ENCODE measurements at regions not wholly inside any gene's neighbourhood (a gene's known extent, or its start where the extent isn't known, plus 50 kb on each side); places are given as distances from the start of the nearest gene placed in this dataset.

DNA sequence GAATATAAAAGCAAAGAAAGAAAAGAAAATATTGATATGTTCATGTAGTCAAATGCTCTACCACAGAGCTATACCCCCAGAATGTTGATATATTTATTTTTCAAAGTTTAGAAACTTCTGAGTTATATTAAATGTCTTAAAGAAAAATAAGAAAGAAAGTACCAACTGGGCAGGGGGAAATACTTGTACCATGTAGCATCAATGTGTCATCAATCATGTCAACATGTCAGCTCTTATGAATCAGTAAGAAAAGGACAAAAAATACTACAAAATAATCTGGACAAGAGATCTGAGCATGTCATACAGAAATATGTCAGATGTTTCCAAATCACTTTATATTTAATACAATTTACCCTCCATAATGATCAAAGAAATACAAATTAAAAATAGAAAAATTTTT, 595.1 kb upstream of the ATP2B1 start:
- H3K36me3 ChIP-seq (ENCODE audit: insufficient read depth) = no peaks in the 10 kb centered on the region
- DNase-seq (ENCODE audit: extremely low spot score) = no peak
- no peak overlapping the region for H3K4me3 ChIP-seq (ENCODE audit: low read depth, low read length)
- no peaks in the 10 kb centered on the region for H3K4me1 ChIP-seq (ENCODE audit: insufficient read depth)
- no peak overlapping the region for H3K27ac ChIP-seq (ENCODE audit: low read depth)

DNA sequence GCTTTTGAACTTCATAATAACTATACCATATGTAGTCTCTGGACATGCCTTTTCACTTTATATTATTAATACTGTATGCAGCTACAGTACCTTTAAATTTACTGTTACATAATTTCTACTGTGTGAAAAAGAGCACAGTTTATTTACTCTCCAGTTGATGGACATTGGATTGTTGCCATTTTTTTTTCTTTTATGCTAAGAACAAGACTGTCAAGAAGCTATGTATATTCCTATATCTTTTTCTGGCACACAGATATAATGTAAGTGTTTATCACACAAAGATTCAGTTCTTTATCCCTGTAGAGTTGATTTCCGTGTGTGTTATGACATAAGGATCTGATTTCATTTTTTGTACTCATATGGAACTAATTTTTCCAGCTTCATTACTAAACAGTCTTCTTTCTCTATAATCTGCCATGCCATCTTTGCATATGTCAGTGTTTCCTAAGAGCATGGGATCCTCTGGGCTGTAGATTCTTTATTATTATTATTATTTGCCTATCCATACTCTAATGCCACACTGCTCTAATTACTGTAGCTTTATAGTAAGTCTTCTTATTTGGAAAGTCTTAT, 593.0 kb upstream of the ATP2B1 start:
- Histone ChIP-seq H3K4me1 (ENCODE audit: insufficient read depth) (no peaks in the 10 kb centered on the region), H3K36me3 (ENCODE audit: insufficient read depth) (no peaks in the 10 kb centered on the region), H3K4me3 (ENCODE audit: low read depth, low read length) (no peak overlapping the region), H3K27ac (ENCODE audit: low read depth) (no peak overlapping the region)
- DNase-seq (ENCODE audit: extremely low spot score) = no peak
- WGBS = 85% methylated on average over 1 of the region's 1 CpG

DNA sequence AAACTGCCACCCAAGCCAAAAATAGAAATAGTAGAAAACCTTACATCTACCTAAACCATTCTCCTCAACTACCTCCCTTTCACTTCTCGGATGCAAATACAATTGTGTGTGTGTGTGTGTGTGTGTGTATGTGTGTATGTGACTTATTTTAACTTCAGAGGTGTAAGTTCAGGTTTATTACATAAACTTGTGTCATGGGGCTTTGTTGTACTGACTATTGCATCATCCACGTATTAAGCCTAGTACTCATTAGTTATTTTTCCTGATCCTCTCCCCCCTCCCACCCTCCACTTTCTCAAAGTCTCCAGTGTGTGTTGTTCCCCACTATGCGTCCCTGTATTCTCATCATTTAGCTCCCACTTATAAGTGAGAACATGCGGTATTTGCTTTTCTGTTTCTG, 592.5 kb upstream of the ATP2B1 start:
- WGBS = 93% methylated on average over 4 of the region's 4 CpGs
- Histone ChIP-seq H3K4me3 (ENCODE audit: low read depth, low read length) (no peak overlapping the region), H3K36me3 (ENCODE audit: insufficient read depth) (no peaks in the 10 kb centered on the region)

DNA sequence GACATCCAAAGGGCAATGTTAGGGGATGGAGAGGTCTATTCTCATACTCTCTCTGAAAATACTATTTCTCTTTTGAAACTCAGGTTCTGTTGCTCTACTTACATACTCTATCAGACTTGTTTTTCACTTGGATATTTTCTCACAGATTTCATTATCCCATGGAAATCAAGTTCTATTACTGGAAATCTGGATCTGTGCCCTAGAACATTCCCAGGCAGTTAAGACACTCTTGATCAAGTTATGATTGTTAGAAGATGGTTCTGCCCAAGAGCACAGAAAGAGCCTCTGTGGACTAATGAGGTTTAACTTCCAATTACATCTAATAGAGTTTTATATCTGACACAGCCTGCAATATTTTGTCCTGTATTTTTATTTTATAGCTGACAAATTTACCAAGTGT, 591.0 kb upstream of the ATP2B1 start:
- H3K27ac ChIP-seq (ENCODE audit: low read depth) = no peak overlapping the region
- no peaks in the 10 kb centered on the region for H3K4me1 ChIP-seq (ENCODE audit: insufficient read depth)
- DNase-seq (ENCODE audit: extremely low spot score) = no peak
- H3K36me3 ChIP-seq (ENCODE audit: insufficient read depth) = no peaks in the 10 kb centered on the region
- H3K4me3 ChIP-seq (ENCODE audit: low read depth, low read length) = no peak overlapping the region

More for the DNA sequence above, 592.5 kb upstream of the ATP2B1 start:
- no peak for DNase-seq (ENCODE audit: extremely low spot score)
- no peaks in the 10 kb centered on the region for H3K4me1 ChIP-seq (ENCODE audit: insufficient read depth)
- no peak overlapping the region for H3K27ac ChIP-seq (ENCODE audit: low read depth)

DNA sequence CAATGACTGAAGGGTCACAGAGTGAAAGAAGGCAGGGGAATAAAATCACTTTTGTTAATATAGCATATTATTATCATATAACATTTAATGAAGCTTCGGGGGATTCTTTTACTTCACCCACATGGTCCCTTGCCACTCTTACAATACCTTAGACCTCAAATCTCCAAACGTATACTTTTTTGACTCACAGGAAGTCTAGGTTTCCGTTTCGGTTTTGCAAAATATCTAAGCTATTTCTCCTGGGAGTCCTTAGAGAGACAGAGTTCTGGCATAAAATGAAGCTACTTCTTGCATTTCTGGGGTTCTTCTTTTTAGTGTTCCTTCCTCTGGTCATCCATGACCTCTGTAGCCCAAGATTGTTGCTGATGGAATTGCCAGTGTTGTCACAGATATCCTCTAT, 590.5 kb upstream of the ATP2B1 start:
- H3K36me3 ChIP-seq (ENCODE audit: insufficient read depth) = no peaks in the 10 kb centered on the region
- H3K27ac ChIP-seq (ENCODE audit: low read depth) = no peak overlapping the region
- no peak overlapping the region for H3K4me3 ChIP-seq (ENCODE audit: low read depth, low read length)
- H3K4me1 ChIP-seq (ENCODE audit: insufficient read depth) = no peaks in the 10 kb centered on the region
- DNase-seq (ENCODE audit: extremely low spot score) = no peak
- 68% methylated on average over 4 of the region's 4 CpGs for WGBS

DNA sequence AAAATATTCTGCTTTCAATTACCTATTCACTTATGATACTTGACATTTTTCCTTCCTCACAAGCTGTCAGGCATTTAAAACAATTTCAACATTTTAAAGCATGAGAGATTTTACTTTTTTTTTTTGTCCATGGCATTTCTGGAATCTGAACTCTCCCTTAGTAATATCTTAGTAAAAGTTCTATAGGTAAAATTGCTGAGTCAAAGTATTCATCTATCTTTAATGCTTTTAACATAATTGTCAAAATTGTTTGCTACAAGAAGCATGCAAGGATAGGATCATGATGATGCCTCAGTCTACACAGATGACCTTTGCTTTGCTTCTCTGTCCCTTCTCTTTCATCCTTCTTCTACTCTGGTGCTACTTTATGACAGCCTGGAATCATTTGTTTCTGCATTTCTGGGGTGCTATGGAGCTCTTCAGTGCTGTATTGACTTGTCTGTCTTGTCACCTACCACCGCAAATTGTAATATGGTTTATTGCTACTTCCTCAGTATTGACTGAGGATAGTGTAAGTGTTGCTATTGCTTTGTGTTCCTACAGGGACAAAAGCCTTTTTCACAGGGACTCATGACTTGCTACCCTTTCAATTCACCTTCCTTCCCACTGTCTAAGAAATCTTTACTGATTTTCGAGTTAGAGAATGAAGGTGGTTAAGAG, 589.8 kb upstream of the ATP2B1 start:
- no peak overlapping the region for H3K27ac ChIP-seq (ENCODE audit: low read depth)
- WGBS = 88% methylated on average over 2 of the region's 2 CpGs

DNA sequence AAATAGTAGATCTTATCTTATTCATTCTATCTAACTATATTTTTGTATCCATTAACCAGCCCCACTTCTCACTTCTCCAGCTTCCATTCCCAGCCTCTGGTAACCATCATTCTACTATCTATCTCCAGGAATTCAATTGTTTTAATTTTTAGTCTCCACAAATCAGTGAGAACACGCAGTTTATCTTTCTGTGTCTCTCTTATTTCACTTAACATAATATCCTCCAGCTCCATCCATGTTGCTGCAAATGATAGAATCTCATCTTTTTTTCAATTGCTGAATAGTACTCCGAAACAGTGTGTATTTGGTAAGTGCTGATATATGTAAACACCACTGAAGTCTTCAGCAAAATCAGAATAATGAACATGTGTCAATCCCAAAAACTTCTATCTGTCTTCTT, 587.2 kb upstream of the ATP2B1 start:
- 95% methylated on average over 2 of the region's 2 CpGs for WGBS
- no peak overlapping the region for H3K4me3 ChIP-seq (ENCODE audit: low read depth, low read length)

More for the DNA sequence above, 589.8 kb upstream of the ATP2B1 start:
- Histone ChIP-seq H3K36me3 (ENCODE audit: insufficient read depth) (no peaks in the 10 kb centered on the region), H3K4me1 (ENCODE audit: insufficient read depth) (no peaks in the 10 kb centered on the region), H3K4me3 (ENCODE audit: low read depth, low read length) (no peak overlapping the region)
- no peak for DNase-seq (ENCODE audit: extremely low spot score)

DNA sequence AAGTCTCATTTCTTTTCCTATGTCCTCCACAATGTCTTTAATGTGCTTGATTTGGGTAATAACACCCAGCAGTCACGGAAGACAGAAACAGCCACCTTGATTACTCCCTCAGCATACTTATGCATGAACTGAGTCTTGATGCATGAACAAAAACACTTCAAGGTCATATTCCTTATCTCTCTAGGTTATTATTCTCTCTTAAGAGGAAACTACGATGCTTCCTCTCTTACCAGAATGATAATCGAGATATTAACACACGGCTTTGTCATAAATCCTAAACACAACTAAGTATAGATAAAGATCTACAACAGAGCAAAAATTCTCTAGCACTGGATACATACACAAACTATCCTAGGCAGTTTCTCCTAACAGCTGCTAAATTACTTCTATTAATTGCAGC, 583.5 kb upstream of the ATP2B1 start:
- DNase-seq (ENCODE audit: extremely low spot score) = no peak
- WGBS = 25% methylated on average over 4 of the region's 4 CpGs
- Histone ChIP-seq H3K4me3 (ENCODE audit: low read depth, low read length) (no peak overlapping the region), H3K27ac (ENCODE audit: low read depth) (no peak overlapping the region), H3K4me1 (ENCODE audit: insufficient read depth) (no peaks in the 10 kb centered on the region), H3K36me3 (ENCODE audit: insufficient read depth) (no peaks in the 10 kb centered on the region)

More for the DNA sequence above, 587.2 kb upstream of the ATP2B1 start:
- H3K36me3 ChIP-seq (ENCODE audit: insufficient read depth) = no peaks in the 10 kb centered on the region
- no peaks in the 10 kb centered on the region for H3K4me1 ChIP-seq (ENCODE audit: insufficient read depth)
- H3K27ac ChIP-seq (ENCODE audit: low read depth) = no peak overlapping the region
- DNase-seq (ENCODE audit: extremely low spot score) = no peak

DNA sequence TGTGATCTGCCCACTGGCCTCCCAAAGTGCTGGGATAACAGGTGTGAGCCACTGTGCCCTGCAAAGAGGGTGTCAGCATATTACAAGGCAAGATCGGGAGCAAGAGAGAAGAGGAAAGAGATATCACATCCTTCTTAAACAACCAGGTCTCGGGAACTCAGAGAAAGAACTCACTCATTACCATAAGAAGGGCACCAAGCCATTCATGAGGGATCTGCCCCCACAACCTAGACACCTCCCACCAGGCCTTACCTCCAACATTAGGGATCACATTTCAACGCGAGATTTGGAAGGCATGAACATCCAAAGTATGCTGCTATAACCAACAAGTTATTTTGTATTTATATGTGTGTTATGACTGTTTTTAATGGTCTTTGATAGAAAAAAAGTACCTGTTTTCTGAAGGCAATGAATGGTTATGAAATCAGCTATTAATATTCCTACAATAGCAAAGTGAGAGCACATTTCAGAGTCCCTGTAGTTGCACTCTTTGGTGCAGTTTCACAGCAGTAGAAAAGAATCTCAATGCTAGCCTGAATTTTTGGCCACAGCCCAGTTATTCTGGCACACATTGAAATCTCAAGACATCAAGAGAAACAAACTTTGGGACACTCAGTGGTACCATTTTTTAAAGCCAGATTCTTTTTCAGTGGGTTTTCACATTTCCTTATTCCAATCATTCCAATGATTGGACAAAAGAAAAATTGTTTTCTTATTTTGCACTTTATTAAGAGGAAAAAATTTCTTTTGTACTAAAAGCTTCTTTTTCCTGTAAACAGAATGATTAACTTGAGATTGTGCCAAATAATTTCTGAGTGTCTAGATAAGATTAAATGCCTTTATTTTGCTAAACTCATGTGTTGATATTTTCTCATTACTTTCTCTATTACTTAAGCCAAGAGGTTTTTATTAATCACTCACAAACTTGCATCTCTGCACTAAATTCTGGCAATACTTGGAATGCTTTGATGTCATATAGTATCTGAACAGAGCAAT, 582.6 kb upstream of the ATP2B1 start:
- no peaks in the 10 kb centered on the region for H3K36me3 ChIP-seq (ENCODE audit: insufficient read depth)
- H3K27ac ChIP-seq (ENCODE audit: low read depth) = no peak overlapping the region
- WGBS = 90% methylated on average over 4 of the region's 4 CpGs
- no peaks in the 10 kb centered on the region for H3K4me1 ChIP-seq (ENCODE audit: insufficient read depth)
- DNase-seq (ENCODE audit: extremely low spot score) = no peak
- H3K4me3 ChIP-seq (ENCODE audit: low read depth, low read length) = no peak overlapping the region

DNA sequence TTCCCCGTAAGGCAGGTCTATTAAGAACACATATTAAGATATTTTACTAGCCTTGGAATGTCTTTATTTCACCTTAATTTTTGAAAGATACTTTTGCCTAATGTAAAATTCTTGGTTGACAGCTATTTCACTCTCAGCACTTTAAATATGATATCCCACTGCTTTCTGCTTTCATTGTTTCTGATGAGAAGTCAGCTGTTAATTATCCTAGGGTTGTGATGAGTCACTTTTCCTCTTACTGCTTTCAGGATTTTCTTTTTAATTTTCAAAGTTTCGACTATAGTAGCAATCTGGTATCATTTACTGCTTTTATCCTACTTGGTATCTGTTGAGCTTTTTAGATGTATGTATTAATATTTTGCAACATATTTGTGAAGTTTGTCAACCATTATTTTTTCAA, 578.9 kb upstream of the ATP2B1 start:
- Histone ChIP-seq H3K4me3 (ENCODE audit: low read depth, low read length) (no peak overlapping the region), H3K36me3 (ENCODE audit: insufficient read depth) (no peaks in the 10 kb centered on the region), H3K27ac (ENCODE audit: low read depth) (no peak overlapping the region), H3K4me1 (ENCODE audit: insufficient read depth) (no peaks in the 10 kb centered on the region)
- 98% methylated on average over 2 of the region's 2 CpGs for WGBS
- no peak for DNase-seq (ENCODE audit: extremely low spot score)

DNA sequence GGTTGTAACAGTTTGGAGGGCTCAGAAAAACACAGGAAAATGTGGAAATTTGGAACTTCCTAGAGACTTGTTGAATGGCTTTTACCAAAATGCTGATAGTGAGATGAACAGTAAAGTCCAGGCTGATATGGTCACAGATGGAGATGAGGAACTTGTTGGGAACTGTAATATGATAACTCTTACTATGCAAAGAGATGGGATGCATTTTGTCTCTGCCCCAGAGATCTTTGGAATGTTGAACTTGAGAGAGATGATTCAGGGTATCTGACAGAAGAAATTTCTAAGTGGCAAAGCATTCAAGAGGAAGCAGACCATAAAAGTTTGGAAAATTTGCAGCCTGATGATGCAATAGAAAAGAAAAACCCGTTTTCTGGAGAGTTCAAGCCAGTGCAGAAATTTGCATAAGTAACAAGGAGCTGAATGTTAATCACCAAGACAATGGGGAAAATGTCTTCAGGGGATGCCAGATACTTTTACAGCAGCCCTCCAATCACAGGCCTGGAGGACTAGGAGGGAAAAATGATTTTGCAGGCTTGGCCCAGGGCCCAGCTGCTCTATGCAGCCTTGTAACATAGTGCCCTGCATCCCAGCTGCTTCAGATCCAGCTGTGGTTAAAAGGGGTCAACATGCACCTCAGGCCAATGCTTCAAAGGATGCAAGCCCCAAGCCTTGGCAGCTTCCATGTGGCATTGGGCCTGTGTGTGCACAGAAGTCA, 572.7 kb upstream of the ATP2B1 start:
- Histone ChIP-seq H3K27ac (ENCODE audit: low read depth) (no peak overlapping the region), H3K4me3 (ENCODE audit: low read depth, low read length) (no peak overlapping the region), H3K4me1 (ENCODE audit: insufficient read depth) (no peaks in the 10 kb centered on the region), H3K36me3 (ENCODE audit: insufficient read depth) (no peaks in the 10 kb centered on the region)
- 78% methylated on average over 1 of the region's 1 CpG for WGBS
- DNase-seq (ENCODE audit: extremely low spot score) = no peak

DNA sequence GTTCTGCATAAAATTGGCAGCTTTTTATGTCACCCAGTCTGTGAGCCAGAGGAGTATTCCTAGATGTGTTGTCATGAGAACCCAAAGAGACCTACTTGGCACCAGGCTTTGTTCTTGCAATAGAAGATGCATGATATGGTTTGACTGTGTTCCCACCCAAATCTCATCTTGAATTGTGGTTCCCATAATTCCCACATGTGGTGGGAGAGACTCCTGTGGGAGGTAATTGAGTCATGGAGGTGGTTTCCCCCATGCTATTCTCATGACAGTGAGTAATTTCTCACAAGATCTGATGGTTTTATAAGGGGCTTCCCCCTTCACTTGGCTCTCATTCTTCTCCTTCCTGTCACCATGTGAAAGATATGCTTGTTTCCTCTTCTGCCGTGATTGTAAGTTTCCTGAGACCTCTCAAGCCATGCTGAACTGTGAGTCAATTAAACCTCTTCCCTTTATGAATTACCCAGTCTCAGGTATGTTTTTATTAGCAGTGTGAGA, 572.0 kb upstream of the ATP2B1 start:
- no peak for DNase-seq (ENCODE audit: extremely low spot score)
- Histone ChIP-seq H3K4me1 (ENCODE audit: insufficient read depth) (no peaks in the 10 kb centered on the region), H3K27ac (ENCODE audit: low read depth) (no peak overlapping the region), H3K36me3 (ENCODE audit: insufficient read depth) (no peaks in the 10 kb centered on the region), H3K4me3 (ENCODE audit: low read depth, low read length) (no peak overlapping the region)
- 74% methylated on average over 1 of the region's 1 CpG for WGBS

DNA sequence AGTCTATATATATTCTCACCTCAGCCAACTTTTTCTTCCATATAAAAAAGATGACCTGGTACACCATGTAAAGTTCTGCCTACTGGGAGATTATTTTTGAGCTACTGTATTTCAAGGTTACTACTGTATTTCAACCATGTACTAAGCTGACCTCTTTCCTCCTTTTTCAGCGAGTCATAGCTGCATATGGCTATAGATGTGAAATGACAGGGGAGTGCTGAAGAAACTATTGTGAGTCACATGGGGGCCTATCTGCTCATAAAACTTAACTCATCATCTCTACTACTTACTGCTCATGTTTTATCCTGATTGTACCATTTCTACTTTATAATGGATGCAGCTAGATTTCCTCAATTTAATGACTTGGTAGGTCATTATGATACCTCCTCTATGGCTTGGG, 571.4 kb upstream of the ATP2B1 start:
- Histone ChIP-seq H3K27ac (ENCODE audit: low read depth) (no peak overlapping the region), H3K4me3 (ENCODE audit: low read depth, low read length) (no peak overlapping the region), H3K4me1 (ENCODE audit: insufficient read depth) (no peaks in the 10 kb centered on the region), H3K36me3 (ENCODE audit: insufficient read depth) (no peaks in the 10 kb centered on the region)
- DNase-seq (ENCODE audit: extremely low spot score) = no peak
- 91% methylated on average over 1 of the region's 1 CpG for WGBS
